ENCODE measurements at regions not wholly inside any gene's neighbourhood (a gene's known extent, or its start where the extent isn't known, plus 50 kb on each side); places are given as distances from the start of the nearest gene placed in this dataset.

DNA sequence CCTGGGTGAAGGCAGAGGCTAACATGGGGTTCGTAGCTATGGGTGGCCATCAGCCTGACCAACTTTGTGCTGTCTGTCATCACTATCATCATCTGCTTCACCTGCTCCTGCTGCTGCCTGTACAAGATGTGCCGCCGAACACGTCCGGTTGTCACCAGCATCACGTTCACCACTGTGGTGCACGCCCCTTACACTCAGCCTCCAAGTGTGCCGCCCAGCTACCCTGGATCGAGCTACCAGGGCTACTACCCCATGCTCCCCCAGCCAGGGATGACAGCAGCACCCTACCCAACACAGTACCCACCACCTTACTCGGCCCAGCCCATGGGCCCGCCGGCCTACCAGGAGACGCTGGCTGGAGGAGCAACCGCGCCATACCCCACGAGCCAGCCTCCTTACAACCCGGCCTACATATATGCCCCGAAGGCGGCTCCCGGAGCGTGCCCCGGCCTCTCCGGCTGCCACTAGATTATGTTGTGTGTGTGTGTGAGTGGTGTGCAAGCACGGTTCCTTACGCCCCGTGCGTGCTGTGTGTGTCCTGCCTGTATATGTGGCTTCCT, 213.4 kb upstream of the XIST start:
- RAD21 ChIA-PET (ENCODE audit: low non-redundant PET in 1 of 2, low total read pairs in 2 of 2, uncharacterized antibody in 2 of 2, unreplicated experiment in 2 of 2) = no interaction called here
- Histone ChIP-seq H3K9ac (ENCODE audit: low read length) (no peak overlapping the region), H3K27me3 (ENCODE audit: insufficient read depth, low read length) (no peaks in the 10 kb centered on the region), H2AFZ (ENCODE audit: low read depth, low read length, poor library complexity, severe bottlenecking) (no peak overlapping the region), H3K27ac (ENCODE audit: low read depth, low read length) (no peak overlapping the region), H3K36me3 (ENCODE audit: control insufficient read depth in 1 of 2, insufficient read depth in 2 of 2, low read length in 2 of 2) (no peaks in the 10 kb centered on the region), H4K20me1 (ENCODE audit: insufficient read depth) (no peaks in the 10 kb centered on the region), H3K79me2 (ENCODE audit: insufficient read depth, low read length) (no peaks in the 10 kb centered on the region), H3K4me1 (ENCODE audit: control insufficient read depth in 1 of 2, insufficient read depth in 2 of 2, low read length in 2 of 2) (no peaks in the 10 kb centered on the region), H3K9me3 (ENCODE audit: control insufficient read depth in 1 of 2, insufficient read depth in 1 of 2, low read depth in 1 of 2, low read length in 2 of 2) (no peaks in the 10 kb centered on the region), H3K4me2 (ENCODE audit: low read length) (no peak overlapping the region), H3K9me2 (ENCODE audit: insufficient read depth) (no peaks in the 10 kb centered on the region), H3K4me3 (replicated peaks in 1 of 2; ENCODE audit: low read depth in 1 of 2, low read length in 2 of 2) (no peak overlapping the region)
- TF ChIP-seq ELF1 (IDR thresholded peaks at IDR 0.05; ENCODE audit: borderline replicate concordance, low read depth) = no peak
- no peak for TF ChIP-seq POLR2AphosphoS5 (IDR thresholded peaks at IDR 0.05; ENCODE audit: low read depth, low read length)
- TF ChIP-seq, protein P1, sequence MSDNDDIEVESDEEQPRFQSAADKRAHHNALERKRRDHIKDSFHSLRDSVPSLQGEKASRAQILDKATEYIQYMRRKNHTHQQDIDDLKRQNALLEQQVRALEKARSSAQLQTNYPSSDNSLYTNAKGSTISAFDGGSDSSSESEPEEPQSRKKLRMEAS (IDR thresholded peaks at IDR 0.05) = no peak
- TF ChIP-seq RAD21 (IDR thresholded peaks at IDR 0.05; ENCODE audit: low read depth) = no peak
- TF ChIP-seq EZH2phosphoT487 (IDR thresholded peaks at IDR 0.05; ENCODE audit: borderline replicate concordance) = no peak
- TF ChIP-seq EGR1 (IDR thresholded peaks at IDR 0.05; ENCODE audit: low read depth) = no peak
- no peak for TF ChIP-seq ZNF274 (IDR thresholded peaks at IDR 0.05; ENCODE audit: low read depth, low read length)
- TF ChIP-seq, protein P2, sequence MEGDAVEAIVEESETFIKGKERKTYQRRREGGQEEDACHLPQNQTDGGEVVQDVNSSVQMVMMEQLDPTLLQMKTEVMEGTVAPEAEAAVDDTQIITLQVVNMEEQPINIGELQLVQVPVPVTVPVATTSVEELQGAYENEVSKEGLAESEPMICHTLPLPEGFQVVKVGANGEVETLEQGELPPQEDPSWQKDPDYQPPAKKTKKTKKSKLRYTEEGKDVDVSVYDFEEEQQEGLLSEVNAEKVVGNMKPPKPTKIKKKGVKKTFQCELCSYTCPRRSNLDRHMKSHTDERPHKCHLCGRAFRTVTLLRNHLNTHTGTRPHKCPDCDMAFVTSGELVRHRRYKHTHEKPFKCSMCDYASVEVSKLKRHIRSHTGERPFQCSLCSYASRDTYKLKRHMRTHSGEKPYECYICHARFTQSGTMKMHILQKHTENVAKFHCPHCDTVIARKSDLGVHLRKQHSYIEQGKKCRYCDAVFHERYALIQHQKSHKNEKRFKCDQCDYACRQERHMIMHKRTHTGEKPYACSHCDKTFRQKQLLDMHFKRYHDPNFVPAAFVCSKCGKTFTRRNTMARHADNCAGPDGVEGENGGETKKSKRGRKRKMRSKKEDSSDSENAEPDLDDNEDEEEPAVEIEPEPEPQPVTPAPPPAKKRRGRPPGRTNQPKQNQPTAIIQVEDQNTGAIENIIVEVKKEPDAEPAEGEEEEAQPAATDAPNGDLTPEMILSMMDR (IDR thresholded peaks at IDR 0.05 in 2 of 3, conservative IDR thresholded peaks at IDR 0.05 in 1 of 3; ENCODE audit: borderline replicate concordance in 1 of 3, insufficient read depth in 1 of 3, low read depth in 2 of 3, low read length in 2 of 3) = no peak
- no peak for TF ChIP-seq ZFX (IDR thresholded peaks at IDR 0.05)
- TF ChIP-seq, protein P3, sequence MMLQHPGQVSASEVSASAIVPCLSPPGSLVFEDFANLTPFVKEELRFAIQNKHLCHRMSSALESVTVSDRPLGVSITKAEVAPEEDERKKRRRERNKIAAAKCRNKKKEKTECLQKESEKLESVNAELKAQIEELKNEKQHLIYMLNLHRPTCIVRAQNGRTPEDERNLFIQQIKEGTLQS (IDR thresholded peaks at IDR 0.05) = no peak
- TF ChIP-seq EZH2 (IDR thresholded peaks at IDR 0.05) = no peak
- TF ChIP-seq, protein P4, sequence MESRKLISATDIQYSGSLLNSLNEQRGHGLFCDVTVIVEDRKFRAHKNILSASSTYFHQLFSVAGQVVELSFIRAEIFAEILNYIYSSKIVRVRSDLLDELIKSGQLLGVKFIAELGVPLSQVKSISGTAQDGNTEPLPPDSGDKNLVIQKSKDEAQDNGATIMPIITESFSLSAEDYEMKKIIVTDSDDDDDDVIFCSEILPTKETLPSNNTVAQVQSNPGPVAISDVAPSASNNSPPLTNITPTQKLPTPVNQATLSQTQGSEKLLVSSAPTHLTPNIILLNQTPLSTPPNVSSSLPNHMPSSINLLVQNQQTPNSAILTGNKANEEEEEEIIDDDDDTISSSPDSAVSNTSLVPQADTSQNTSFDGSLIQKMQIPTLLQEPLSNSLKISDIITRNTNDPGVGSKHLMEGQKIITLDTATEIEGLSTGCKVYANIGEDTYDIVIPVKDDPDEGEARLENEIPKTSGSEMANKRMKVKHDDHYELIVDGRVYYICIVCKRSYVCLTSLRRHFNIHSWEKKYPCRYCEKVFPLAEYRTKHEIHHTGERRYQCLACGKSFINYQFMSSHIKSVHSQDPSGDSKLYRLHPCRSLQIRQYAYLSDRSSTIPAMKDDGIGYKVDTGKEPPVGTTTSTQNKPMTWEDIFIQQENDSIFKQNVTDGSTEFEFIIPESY (IDR thresholded peaks at IDR 0.05; ENCODE audit: extremely low read depth, insufficient replicate concordance, low read length) = no peak
- no peak for TF ChIP-seq FOSL1 (IDR thresholded peaks at IDR 0.05; ENCODE audit: low read depth)
- ATAC-seq = no peak
- BruUV-seq (replicated peaks) = no TSS peak
- intact Hi-C loops (cut with micrococcal nuclease) = no loop called here
- POLR2A ChIA-PET = no interaction called here
- DNase-seq (ENCODE audit: low read depth, low spot score) = no peak
- CTCF ChIA-PET = no interaction called here
